Gastrocnemius medialis (tissue), 4 donors: ENCODE measurements at regions not wholly inside any gene's neighbourhood (a gene's known extent, or its start where the extent isn't known, plus 50 kb on each side); places are given as distances from the start of the nearest gene placed in this dataset.

Experiments used
- CTCF ChIP-seq, 5 experiments: fragments of 450-650 bp in 3 of 5; fragments of 200-600 bp in 2 of 5; sonication (generic) in 2 of 5; IDR thresholded peaks in 4 of 5; conservative IDR thresholded peaks in 1 of 5; 1 replicate in 4 of 5; 2 replicates in 1 of 5; pipeline ENCODE4 v1.5.1; 2016 to 2019; ENCODE audit warnings: antibody characterized with exemption in 5 of 5, mild to moderate bottlenecking in 3 of 5, moderate library complexity in 3 of 5
- POLR2A ChIP-seq, 2 donors: fragments of 450-650 bp; IDR thresholded peaks; one replicate each; pipeline ENCODE4 v1.6.1; 2017; ENCODE audit warnings: antibody characterized with exemption in 2 of 2, mild to moderate bottlenecking in 2 of 2, moderate library complexity in 2 of 2

GRCh38 chr16:8511464-8511863 is 78.8 kb downstream of the TMEM114 start:
- TF ChIP-seq CTCF (IDR thresholded peaks at IDR 0.05 in 4 of 5, conservative IDR thresholded peaks at IDR 0.05 in 1 of 5) (no peak), POLR2A (IDR thresholded peaks at IDR 0.05) (no peak)
